ENCODE measurements at regions not wholly inside any gene's neighbourhood (a gene's known extent, or its start where the extent isn't known, plus 50 kb on each side); places are given as distances from the start of the nearest gene placed in this dataset.
A peak's percentile ranks its signal among the peaks of the same experiment; 100 is the strongest.

- POLR2A ChIA-PET = no interaction called here
- Histone ChIP-seq H3K9me3 (ENCODE audit: control insufficient read depth, insufficient read depth, low read length) (peaks cover 18% of the 10 kb centered on the region), H3K4me3 (ENCODE audit: low read depth, low read length) (no peak overlapping the region), H3K27me3 (ENCODE audit: control insufficient read depth, insufficient read depth, low read length) (no peaks in the 10 kb centered on the region), H3K27ac (ENCODE audit: low read depth, low read length) (no peak overlapping the region)
- DNase-seq (ENCODE audit: low read depth, low spot score) = no peak
- CTCF ChIA-PET = no interaction called here
- TF ChIP-seq CTCF (IDR thresholded peaks at IDR 0.05; ENCODE audit: low read depth, low read length) = no peak
These were observed 596.7 kb upstream of the TMEM132C start for GRCh38 chr12:127670294-127670693.

- TF ChIP-seq CTCF (IDR thresholded peaks at IDR 0.05; ENCODE audit: low read depth, low read length) = no peak
- CTCF ChIA-PET = no interaction called here
- no peaks in the 10 kb centered on the region for H3K27me3 ChIP-seq (ENCODE audit: control insufficient read depth, insufficient read depth, low read length)
- no peak overlapping the region for H3K27ac ChIP-seq (ENCODE audit: low read depth, low read length)
- DNase-seq (ENCODE audit: low read depth, low spot score) = no peak
- H3K4me3 ChIP-seq (ENCODE audit: low read depth, low read length) = no peak overlapping the region
- POLR2A ChIA-PET = no interaction called here
- peaks cover 23% of the 10 kb centered on the region for H3K9me3 ChIP-seq (ENCODE audit: control insufficient read depth, insufficient read depth, low read length)
These were observed 596.2 kb upstream of the TMEM132C start for GRCh38 chr12:127670796-127671195.

- no peak for TF ChIP-seq CTCF (IDR thresholded peaks at IDR 0.05; ENCODE audit: low read depth, low read length)
- CTCF ChIA-PET = no interaction called here
- H3K4me3 ChIP-seq (ENCODE audit: low read depth, low read length) = no peak overlapping the region
- peaks cover 19% of the 10 kb centered on the region for H3K9me3 ChIP-seq (ENCODE audit: control insufficient read depth, insufficient read depth, low read length)
- no peaks in the 10 kb centered on the region for H3K27me3 ChIP-seq (ENCODE audit: control insufficient read depth, insufficient read depth, low read length)
- POLR2A ChIA-PET = no interaction called here
- H3K27ac ChIP-seq (ENCODE audit: low read depth, low read length) = no peak overlapping the region
- DNase-seq (ENCODE audit: low read depth, low spot score) = no peak
These were observed 591.0 kb upstream of the TMEM132C start for GRCh38 chr12:127675936-127676335.

- H3K27me3 ChIP-seq (ENCODE audit: control insufficient read depth, insufficient read depth, low read length) = no peaks in the 10 kb centered on the region
- peaks cover 23% of the 10 kb centered on the region for H3K9me3 ChIP-seq (ENCODE audit: control insufficient read depth, insufficient read depth, low read length)
- no peak overlapping the region for H3K4me3 ChIP-seq (ENCODE audit: low read depth, low read length)
- CTCF ChIA-PET = interaction anchor here (0.6 to 3.4 kb wide), 52 partner anchors 9 to 893 kb away, joined by 3 to 35 read pairs (median 4); no protein-coding TSS in a partner anchor
- no peak overlapping the region for H3K27ac ChIP-seq (ENCODE audit: low read depth, low read length)
- peak; percentile 38 for DNase-seq (ENCODE audit: low read depth, low spot score)
- POLR2A ChIA-PET = no interaction called here
- TF ChIP-seq CTCF (IDR thresholded peaks at IDR 0.05; ENCODE audit: low read depth, low read length) = peak; percentile 74
These were observed 589.3 kb upstream of the TMEM132C start for GRCh38 chr12:127677537-127678131.

GRCh38 chr12:127678945-127679344 lies 588.0 kb upstream of the TMEM132C start:
- Histone ChIP-seq H3K9me3 (ENCODE audit: control insufficient read depth, insufficient read depth, low read length) (peaks cover 21% of the 10 kb centered on the region), H3K27me3 (ENCODE audit: control insufficient read depth, insufficient read depth, low read length) (no peaks in the 10 kb centered on the region), H3K27ac (ENCODE audit: low read depth, low read length) (no peak overlapping the region), H3K4me3 (ENCODE audit: low read depth, low read length) (no peak overlapping the region)
- POLR2A ChIA-PET = no interaction called here
- DNase-seq (ENCODE audit: low read depth, low spot score) = no peak
- no peak for TF ChIP-seq CTCF (IDR thresholded peaks at IDR 0.05; ENCODE audit: low read depth, low read length)
- CTCF ChIA-PET = interaction anchor here (1.1 to 3.4 kb wide), 6 partner anchors 8 to 297 kb away, joined by 3 to 35 read pairs (median 21); no protein-coding TSS in a partner anchor
